Thoracic aorta (tissue), 2 donors: ENCODE measurements at regions not wholly inside any gene's neighbourhood (a gene's known extent, or its start where the extent isn't known, plus 50 kb on each side); places are given as distances from the start of the nearest gene placed in this dataset.

Experiments
- ATAC-seq: fragments of 150-250 bp; one replicate; pipeline ENCODE4 v1.8.0; 2017; ENCODE audit warnings: low read depth; ENCODE audit not compliant: insufficient number of reproducible peaks, low FRiP score
- DNase-seq: peaks from one replicate; pipeline ENCODE4 v3.0.0-alpha.2; 2020; ENCODE audit warnings: low spot score
- H3K27ac ChIP-seq, 2 donors: fragments of 200-600 bp; sonication (generic); 1 replicate in 1 of 2; 2 replicates in 1 of 2; pipeline ENCODE4 v1.5.1; 2016; ENCODE audit warnings: mild to moderate bottlenecking in 2 of 2, moderate library complexity in 2 of 2
- H3K27me3 ChIP-seq: fragments of 200-600 bp; sonication (generic); replicated peaks from 2 replicates; pipeline ENCODE4 v1.6.0; 2016; ENCODE audit warnings: mild to moderate bottlenecking; ENCODE audit not compliant: insufficient read depth
- H3K36me3 ChIP-seq: fragments of 200-600 bp; sonication (generic); one replicate; pipeline ENCODE4 v1.5.1; 2016
- H3K4me1 ChIP-seq, 2 donors: fragments of 200-600 bp; sonication (generic); 1 replicate in 1 of 2; 2 replicates in 1 of 2; pipeline versions ENCODE4 v1.5.1 to v1.6.0; 2016; ENCODE audit warnings: low read depth in 2 of 2, mild to moderate bottlenecking in 1 of 2; ENCODE audit not compliant: control insufficient read depth in 1 of 2
- H3K4me3 ChIP-seq: fragments of 200-600 bp; sonication (generic); 2 replicates; pipeline ENCODE4 v1.5.1; 2016; ENCODE audit warnings: mild to moderate bottlenecking
- H3K9me3 ChIP-seq: fragments of 200-600 bp; sonication (generic); 2 replicates; pipeline ENCODE4 v1.5.1; 2016
- CTCF ChIP-seq: fragments of 200-600 bp; sonication (generic); IDR thresholded peaks from one replicate; pipeline ENCODE4 v1.5.1; 2019; ENCODE audit warnings: antibody characterized with exemption

DNA sequence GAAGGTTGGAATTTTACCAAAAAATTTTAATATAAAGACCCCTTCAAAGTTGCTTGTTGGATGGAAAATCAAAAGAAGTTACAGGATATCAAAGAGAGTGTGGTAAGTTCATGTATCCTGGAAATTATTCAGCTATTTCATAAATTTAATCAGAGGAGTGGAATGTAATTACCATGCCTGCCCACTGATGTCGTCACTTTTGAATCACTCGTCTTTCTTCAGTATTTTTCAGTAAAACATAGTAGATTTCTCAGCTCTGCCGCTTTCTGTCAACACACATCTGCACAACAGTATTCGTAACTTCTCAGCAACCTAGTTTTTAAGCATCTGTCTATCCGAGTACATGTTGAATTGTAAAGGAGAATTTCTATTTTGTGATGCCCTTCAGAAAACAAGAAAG is 2163.0 kb upstream of the AGA start:
- no peak for TF ChIP-seq CTCF
- H3K4me1 ChIP-seq: no peaks in the 10 kb centered on the region
- H3K9me3 ChIP-seq: no peaks in the 10 kb centered on the region
- H3K4me3 ChIP-seq: no peak overlapping the region
- ATAC-seq (no peak), DNase-seq (no peak)
- H3K36me3 ChIP-seq: no peaks in the 10 kb centered on the region
- no peaks in the 10 kb centered on the region for H3K27me3 ChIP-seq
- H3K27ac ChIP-seq: no peak overlapping the region

DNA sequence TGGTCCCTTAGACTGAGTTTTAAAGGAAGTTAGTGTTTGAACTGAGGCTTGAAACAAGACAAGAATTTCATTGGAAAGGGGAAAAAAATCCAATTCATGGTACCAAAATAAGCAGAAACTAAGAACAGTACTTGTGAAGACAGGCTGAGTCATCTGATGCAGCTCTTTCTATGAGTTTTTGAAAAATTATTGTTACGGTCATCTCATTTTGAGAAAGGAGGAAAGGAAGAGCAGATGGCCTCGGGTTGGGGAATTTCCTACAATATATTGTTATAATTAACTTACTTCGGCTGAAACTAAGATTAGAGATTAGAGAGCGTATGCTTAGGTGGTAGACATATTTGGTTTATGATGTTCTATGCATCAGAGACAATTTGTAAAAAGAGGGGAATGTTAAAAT is 2164.8 kb upstream of the AGA start:
- Histone ChIP-seq H3K27ac (no peak overlapping the region), H3K4me1 (no peaks in the 10 kb centered on the region), H3K36me3 (no peaks in the 10 kb centered on the region), H3K27me3 (no peaks in the 10 kb centered on the region), H3K4me3 (no peak overlapping the region), H3K9me3 (no peaks in the 10 kb centered on the region)
- DNase-seq: no peak
- ATAC-seq: no peak
- TF ChIP-seq CTCF: no peak

GRCh38 chr4:179615704-179616103 is 2173.5 kb upstream of the AGA start:
- ATAC-seq (no peak), DNase-seq (no peak)
- no peak for TF ChIP-seq CTCF
- no peaks in the 10 kb centered on the region for H3K27me3 ChIP-seq
- no peak overlapping the region for H3K27ac ChIP-seq
- no peaks in the 10 kb centered on the region for H3K4me1 ChIP-seq
- no peaks in the 10 kb centered on the region for H3K36me3 ChIP-seq
- no peak overlapping the region for H3K4me3 ChIP-seq
- no peaks in the 10 kb centered on the region for H3K9me3 ChIP-seq

DNA sequence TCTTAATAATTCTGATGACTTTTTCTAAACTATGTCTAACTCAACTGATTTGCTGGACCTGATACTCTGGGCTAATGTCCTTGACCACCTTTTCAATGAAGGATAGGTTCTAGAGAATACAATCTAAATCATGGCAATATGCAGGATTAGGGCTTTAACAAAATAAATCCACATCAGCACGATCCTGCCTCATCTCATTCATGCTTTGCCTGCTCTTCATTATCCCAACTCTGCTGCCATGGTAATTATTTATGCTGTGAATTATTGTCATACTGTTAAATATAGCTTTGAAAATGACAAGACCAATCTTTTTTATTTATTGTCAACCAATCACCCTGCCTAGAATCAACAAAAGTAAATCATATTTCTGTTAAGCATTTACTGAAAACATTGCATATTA is 2176.7 kb upstream of the AGA start:
- Histone ChIP-seq H3K27ac (no peak overlapping the region), H3K36me3 (no peaks in the 10 kb centered on the region), H3K4me3 (no peak overlapping the region), H3K4me1 (no peaks in the 10 kb centered on the region), H3K27me3 (no peaks in the 10 kb centered on the region), H3K9me3 (no peaks in the 10 kb centered on the region)
- ATAC-seq (no peak), DNase-seq (no peak)
- no peak for TF ChIP-seq CTCF

- H3K4me3 ChIP-seq: no peak overlapping the region
- DNase-seq: no peak
- no peak for ATAC-seq
- H3K9me3 ChIP-seq: no peaks in the 10 kb centered on the region
- H3K27me3 ChIP-seq: no peaks in the 10 kb centered on the region
- H3K36me3 ChIP-seq: no peaks in the 10 kb centered on the region
- H3K4me1 ChIP-seq: no peaks in the 10 kb centered on the region
- no peak for TF ChIP-seq CTCF
- no peak overlapping the region for H3K27ac ChIP-seq
These were observed 2182.5 kb upstream of the AGA start for GRCh38 chr4:179624768-179625181.
